Dermis microvascular lymphatic vessel endothelial cell (primary cell): ENCODE measurements at regions not wholly inside any gene's neighbourhood (a gene's known extent, or its start where the extent isn't known, plus 50 kb on each side); places are given as distances from the start of the nearest gene placed in this dataset.
"Not testable (repeated sequence)": the region's sequence is repeated elsewhere in the genome, so short reads cannot be mapped to it uniquely, and the experiment has no call there.

ENCODE experiments used
- DNase-seq, 2 donors: peaks; one replicate each; pipeline versions ENCODE4 v3.0.0 to v3.0.0-alpha.2; 2010; ENCODE audit warnings: low read depth in 2 of 2

DNA sequence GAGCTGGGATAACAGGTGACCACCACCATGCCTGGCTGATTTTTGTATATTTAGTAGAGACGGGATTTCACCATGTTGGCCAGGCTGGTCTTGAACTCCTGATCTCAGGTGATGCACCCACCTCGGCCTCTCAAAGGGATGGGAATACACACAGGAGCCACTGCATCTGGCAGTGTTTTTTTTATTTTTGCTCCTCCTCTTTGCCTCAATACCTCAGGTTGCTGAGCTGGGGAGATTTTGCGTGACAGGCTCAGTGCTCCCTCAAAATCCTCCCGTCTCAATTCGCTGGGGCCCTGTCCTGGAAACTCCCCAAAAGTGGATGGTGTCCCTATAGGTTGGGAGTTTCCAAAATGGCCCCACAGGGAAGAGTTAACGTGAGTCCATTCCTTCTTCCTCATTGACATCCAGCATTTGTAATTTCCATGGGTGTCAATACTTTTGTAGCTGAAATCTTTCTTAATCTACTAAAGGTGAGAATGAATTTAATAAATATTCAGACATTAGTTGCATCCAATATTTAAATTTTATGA is 71.8 kb downstream of the GGTLC2 start:
- no peak for DNase-seq

DNA sequence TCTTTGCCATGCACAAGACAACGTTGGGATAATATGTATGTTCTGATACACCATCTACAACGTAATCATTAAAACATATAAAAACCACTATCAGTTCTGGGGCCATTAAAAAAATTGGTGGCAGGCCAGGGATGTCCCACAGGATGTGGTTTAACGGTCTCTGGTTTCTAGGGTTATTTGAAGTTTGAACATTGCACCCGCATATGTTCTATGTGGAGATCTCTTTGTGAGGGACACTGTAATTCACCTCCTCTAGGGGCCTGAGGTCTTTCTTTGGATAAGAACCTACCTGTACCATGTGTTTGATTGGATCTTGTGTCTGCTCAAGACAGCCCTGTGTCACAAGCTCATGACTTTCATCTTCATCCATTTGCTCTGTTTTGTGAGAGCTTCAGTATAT is 73.2 kb downstream of the GGTLC2 start:
- DNase-seq: no peak

DNA sequence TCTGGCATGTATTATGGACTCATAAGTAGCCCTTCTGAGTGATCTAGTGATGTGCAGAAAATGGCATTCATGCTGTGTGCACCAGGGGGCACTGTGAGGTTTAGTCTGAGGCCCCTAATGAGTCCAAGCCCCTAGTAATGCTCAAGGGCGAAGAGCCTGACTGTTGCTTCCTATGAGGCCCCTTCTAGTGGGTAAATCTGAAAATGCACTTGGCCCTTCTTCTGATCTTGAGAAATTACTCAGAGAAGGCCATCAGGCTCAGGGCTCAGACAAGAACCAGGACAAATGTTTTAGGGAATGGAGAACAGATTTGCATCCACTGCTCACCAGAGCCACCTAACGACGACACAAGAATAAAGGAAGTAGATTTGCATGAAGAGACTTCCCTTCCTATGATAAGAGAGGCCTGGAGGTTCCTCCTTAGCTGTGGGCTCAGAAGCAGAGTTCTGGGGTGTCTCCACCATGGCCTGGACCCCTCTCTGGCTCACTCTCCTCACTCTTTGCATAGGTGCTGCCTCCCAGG is 75.8 kb downstream of the GGTLC2 start:
- peak; percentile 16 to 60 for DNase-seq

DNA sequence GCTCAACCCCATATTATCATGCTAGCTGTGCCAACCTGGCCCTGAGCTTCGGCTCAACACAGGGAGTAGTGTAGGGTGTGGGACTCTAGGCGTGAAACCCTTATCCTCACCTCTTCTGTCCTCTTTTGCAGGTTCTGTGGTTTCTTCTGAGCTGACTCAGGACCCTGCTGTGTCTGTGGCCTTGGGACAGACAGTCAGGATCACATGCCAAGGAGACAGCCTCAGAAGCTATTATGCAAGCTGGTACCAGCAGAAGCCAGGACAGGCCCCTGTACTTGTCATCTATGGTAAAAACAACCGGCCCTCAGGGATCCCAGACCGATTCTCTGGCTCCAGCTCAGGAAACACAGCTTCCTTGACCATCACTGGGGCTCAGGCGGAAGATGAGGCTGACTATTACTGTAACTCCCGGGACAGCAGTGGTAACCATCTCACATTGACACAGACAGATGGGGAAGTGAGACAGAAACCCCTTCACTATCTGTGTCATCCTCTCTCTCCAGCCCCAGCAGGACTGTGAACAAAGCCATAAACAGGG is 76.4 kb downstream of the GGTLC2 start:
- DNase-seq: no peak

DNA sequence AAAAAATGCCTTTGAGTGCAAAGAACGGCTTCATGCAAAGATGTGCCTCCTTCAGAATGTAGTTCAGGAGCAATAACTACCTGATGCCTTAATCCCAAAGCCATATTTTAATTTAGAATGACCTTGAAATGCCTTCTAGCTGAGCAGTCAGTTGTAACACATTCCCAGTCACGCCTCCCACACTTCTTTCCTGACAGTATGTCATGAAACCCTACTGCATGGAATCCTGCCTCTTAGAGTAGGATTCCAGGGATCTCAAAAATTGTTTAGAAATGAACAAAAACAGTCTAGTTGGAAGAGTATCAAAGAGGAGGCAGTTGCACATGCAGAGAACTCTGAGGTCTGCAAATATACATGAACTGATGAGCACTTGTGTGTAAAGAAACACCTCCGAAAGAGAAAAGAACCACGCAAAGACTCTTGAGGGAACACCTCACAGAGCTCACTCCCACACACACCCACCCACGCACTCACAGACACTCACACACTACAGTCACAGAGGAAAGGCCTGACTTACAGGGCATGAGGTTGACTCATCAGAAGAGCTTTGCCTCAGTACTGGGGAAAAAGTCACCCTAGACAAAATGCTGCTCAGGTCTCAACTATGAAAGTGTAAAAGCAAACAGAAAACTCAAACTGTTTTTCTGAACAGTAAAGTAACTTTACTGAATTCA is 77.4 kb downstream of the GGTLC2 start:
- DNase-seq: peak in 1 of 2 donors; percentile 7

DNA sequence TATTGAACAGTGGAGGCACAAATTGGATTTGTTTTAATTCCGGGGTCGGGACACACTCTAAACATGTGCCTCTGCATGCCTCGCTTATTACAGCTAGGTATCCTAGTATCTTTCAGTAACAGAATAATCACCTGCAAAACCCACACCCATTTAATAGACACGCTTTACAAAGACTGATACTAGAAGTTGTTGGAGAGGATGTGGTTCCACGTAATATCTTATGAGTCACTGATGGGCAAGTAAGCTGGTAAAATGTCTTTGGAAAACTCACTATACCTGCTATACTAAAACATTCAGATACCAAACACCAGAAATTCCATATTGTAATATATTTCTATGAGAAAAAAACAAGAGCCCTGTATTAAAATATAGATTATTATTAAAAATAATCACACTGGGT is 84.0 kb downstream of the GGTLC2 start:
- DNase-seq: no peak

DNA sequence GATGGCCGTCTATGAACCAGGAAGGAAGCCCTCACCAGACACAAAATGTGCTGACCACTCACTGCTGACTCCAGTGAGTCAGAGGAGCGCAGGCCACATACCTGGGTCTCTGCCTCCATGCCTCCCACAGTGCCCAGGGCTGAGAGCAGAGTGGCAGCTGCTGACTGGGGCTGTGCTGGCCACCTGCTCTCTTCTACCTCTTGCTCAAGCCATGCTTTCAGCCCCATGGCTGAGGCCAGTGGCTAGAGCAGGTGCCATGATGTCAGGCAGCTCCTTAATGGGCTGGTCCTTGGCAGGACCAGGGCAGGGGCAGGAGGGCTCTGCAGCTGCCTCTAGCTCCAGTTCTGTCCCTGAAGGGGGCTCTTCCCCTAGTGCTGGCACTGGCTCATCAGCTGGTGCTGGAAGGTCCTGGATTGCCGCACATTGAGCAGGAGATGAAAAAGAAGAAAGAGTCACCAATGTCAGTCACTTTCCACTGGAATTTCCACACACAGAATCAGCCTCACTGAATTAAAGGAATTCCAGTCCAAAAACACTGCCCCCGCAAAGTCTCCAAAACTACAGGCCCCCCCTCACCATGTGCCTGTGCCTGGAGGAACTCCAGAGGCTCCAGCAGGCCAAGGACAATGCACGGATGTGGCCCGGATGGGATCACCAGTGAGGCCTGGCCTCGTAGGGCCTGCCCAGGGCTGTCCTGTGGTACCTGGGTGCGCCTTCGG is 86.4 kb downstream of the GGTLC2 start:
- DNase-seq: no peak

DNA sequence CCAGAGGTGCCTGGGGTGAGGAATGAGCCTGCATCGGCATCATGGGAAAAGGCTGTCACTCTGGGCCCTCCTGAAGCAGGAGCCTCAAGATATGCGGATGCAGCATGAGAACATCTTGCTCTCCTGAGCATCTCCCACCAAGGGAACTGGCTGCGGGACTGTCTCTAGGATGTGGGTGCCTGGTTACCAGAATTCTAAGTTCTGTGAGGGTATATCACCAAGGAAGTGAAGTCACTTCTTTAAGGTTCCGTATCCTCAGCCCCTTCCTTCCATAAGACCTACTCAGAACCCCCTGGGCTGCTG is 86.9 kb downstream of the GGTLC2 start:
- no peak for DNase-seq

DNA sequence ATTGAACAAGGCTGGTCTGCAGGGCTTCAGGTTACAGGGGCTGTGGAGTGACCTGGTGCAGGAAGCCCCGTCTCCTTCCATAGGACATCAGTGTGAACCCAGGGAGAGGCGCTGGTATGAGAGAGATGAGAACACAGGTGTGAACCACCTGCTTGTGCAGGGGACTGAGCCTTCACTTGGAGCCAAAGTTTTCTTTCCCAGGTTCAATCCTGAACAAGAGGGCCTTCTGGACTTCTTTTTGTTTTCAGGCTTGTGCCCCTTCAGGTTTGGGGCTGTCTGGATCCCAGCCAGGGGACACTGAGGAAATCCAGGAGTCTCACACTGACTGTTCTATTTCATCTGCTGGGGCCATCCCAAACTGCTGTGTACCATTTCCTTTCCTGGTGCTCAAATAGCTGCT is 88.6 kb downstream of the GGTLC2 start:
- DNase-seq: not testable (repeated sequence)

DNA sequence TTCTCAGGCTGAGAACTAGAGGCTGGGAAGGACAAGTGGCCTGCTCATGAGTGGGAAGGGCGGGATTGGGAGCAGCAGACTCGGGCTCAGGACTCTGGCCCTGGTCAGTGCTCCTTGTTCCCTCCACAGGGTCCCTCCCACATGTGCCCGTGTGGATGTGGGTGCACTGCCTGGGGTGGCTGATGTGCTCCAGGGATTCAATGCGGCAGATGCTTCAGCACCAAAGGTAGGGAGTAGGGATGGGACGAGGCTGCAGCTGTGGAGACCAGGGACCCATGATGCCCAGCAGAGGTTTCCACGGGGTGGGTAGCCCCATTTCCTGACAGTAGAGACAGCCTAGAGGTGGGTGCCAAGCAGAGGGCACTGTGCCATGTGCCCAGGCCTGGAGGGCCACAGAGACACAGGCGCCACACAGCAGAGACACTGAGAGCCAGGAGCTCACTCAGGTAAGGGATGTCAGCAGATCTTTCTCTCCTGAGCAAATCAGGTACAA is 89.5 kb downstream of the GGTLC2 start:
- no peak for DNase-seq

DNA sequence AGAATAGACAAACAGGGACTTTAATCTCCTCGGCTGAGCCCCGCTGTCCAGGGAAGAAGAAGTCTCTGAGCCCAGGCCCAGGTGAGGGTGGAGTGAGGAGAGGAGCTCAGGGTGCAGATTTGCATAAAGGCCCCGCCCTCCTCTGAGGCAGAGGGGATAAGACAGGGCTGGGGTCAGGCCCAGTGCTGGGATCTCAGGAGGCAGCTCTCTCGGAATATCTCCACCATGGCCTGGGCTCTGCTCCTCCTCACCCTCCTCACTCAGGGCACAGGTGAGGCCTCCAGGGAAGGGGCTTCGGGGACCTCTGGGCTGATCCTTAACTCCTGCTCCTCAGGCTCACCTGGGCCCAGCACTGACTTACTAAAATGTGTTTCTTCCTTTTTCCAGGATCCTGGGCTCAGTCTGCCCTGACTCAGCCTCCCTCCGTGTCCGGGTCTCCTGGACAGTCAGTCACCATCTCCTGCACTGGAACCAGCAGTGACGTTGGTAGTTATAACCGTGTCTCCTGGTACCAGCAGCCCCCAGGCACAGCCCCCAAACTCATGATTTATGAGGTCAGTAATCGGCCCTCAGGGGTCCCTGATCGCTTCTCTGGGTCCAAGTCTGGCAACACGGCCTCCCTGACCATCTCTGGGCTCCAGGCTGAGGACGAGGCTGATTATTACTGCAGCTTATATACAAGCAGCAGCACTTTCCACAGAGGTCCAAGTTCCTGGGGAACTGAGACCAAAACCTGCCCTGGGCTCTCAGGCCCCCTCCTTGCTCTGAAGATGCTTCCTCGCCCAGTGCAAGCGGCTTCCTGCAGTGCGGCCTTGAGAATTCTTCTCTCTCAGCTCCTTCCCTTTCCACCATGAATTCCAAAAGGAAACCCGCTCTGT is 90.2 kb downstream of the GGTLC2 start:
- DNase-seq: not testable (repeated sequence)

DNA sequence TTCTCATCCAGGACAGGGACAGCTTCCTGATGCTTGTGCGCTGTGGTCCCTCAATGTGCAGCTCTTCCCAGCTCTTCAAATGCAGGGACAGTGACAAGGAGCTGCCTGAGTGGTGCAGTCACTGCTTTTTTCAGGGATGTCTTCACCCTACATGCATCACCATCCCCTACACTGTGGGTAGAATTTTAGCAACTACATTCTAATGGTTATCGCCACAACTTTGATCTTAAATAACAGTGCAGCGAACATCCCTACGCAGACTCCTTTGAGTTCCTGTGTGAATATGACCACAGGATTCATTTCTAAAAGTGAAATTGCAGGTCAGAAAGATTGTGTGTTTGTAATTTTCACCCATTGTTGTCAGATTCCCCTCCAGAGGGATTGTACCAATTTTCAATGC is 90.9 kb downstream of the GGTLC2 start:
- DNase-seq: not testable (repeated sequence)

DNA sequence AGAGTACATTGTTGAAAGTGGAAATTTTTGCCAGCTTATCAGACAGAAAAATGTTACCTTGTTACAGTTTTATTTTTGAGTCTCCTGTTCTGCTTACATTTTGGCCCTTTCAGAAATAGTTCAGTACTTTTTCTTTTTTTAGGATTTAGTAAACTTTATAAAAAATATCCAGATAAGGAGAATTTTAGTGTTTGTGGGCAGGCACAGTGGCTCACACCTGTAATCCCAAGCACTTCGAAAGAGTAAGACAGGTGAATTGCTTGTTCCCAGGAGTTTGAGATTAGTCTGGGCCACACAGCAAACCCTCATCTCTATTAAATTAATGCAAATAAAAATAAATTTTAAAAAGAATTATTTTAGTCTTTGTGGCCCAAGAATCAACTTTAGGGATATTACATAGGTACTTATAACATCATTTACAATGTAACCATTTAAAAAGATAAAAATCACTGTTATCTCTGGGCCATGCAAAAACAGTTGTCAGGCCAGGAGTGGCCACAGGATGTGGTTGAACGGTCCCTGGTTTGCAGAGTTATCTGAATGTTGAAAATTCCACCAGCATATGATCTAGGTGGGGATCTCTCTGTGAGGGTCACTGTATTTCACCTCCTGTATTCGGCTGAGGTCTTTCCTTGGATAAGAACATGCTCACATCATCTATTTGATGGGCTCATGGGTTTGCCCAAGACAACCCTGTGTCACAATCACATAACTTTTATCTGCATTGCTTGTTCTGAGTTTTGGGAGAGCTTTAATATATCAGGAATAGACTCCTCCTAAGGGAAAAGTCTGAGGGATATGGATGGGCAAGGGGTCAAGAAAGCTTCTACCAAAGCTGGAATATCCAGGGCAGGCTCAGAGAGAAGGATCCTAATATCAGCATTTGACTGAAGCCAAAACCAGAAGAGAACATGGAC is 91.5 kb downstream of the GGTLC2 start:
- DNase-seq: no peak

DNA sequence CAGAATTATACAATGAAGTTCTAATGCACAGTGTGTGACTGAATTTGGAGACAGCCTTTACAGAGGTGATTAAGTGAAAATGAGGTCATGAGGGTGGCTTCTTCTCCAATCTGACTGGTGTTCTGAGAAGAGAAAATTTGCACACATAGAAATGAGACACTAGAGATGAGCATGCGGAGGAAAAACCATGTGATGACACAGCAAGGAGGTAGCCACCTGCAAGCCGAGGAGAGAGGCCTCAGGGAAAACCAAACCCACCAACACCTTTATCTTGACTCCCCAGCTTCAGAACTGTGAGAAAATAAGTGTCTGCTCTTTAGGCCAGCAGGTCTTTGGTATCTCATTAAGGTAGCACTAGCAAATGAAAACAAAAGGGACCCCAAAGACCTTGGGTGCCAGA is 93.2 kb downstream of the GGTLC2 start:
- no peak for DNase-seq

DNA sequence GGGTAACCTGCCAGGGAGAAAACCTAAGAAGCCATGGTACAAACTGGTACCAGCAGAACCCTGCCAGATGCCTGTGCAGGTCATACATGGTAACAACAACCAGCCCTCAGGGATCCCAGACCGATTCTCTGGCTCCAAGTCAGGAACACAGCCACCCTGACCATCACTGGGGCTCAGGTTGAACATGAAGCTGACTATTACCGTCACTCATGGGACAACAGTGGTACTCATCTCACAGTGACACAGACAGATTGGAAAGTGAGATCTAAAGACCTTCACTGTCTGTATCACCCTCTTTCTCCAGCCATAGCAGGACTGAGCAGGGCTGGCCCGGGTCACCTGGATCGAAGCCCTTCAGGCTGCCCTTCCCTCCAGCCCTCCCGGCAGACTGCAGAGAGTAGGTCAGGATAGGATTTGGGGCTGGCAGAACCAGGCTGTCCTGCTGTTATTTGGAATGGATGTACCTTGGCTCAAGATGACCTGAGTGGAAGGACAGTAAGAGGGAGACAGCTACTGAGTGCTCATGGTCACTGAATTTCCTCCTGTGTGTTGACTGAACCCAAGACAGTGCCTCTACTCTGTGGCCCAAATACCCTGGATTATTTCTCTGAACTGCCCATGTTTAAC is 94.7 kb downstream of the GGTLC2 start:
- DNase-seq: no peak

DNA sequence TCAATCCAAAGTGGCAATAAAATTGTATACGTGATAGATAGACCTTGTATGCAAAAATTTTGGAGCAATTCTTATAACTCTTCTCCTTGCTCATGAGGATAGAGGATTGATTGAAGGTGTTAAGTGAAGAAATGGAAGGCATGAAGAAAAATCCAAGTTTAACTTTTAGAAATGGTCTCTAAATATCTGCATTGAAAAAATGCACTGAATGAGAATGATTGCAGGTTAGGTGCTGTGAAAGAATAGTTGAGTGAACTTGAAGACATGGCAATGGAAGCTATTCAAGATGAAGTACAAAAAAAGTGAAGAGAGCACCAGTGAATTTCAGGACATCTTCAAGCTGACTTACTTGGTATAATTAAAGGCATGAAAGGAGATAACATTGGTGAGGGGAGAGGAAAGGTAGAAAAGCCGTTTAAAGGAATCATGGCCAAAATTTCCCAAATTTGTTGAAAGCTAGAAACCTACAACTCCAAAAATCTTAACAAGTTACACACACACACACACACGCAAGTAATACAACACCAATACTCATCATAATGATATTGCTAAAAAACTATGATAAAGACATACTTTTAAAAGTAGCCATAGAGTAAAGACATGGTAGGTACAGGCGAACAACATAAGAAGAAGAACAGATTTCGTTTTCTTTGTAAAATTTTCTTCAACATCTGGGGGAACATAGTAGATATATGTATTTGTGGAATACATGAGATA is 96.3 kb downstream of the GGTLC2 start:
- DNase-seq: no peak

DNA sequence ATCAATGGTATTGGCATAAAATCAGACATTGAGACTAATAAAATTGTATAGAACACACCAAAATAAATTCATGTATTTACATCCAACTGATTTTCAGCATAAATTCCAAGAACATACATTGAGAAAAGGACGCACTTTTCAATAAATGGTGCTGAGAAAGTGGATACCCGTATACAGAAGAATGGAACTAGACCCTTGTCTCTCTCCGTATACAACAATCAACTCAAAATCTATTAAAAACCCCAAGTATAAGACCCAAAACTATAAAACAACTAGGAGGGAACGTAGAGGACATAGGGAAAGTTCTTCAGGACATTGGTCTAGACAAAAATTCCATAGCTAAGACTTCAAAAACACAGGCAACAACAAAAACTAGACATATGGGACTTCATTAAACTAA is 97.4 kb downstream of the GGTLC2 start:
- no peak for DNase-seq

DNA sequence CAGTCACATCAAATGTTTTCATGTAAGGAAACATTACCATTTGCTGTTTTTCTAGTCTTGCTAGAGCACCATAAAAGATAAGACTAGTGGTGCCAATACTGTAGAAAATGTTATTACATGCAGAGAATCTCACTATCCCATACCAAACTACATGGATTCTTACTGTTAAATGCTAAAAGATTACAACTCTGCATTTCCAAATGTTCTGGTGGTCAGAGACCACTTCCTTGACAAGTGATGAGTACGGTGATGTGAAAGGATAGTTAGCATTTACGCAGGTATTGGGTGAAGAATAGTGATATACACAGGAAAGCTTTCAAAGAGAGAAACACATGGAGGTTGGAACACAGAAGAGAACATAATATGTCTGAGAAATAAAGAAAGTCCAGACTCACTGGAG is 98.2 kb downstream of the GGTLC2 start:
- DNase-seq: no peak

DNA sequence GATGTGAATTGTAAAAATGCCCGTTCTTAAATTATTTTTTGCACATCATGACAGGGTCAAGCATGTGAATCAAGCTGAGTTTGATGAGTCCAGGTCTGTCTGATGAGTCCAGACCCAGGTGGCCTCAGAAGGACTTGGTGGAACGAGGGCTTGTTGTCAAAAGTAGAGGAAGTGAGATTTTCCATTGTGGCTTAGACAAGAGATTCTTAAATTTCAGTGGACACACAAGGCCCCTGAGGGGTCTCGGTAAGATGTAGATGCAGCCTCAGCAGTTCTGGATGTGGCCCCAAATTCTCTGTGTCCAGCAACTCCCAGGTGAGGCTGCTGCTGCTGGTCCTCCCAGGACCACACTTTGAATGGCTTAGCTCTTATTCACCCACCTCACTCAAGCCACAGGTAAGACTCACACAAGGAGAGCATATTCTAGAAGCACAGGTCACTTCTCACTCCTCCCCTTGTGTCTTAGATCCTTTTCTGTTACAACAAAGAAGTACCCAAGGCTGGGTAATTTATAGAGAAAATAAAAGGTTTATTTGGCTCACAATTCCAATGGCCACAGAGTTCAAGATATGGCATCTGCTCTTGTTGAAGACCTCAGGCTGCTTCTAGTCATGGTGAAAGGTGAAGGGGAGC is 98.8 kb downstream of the GGTLC2 start:
- DNase-seq: no peak
